GM19452 (cell line): ENCODE measurements at regions not wholly inside any gene's neighbourhood (a gene's known extent, or its start where the extent isn't known, plus 50 kb on each side); places are given as distances from the start of the nearest gene placed in this dataset.
"Not testable (repeated sequence)": the region's sequence is repeated elsewhere in the genome, so short reads cannot be mapped to it uniquely, and the experiment has no call there.

Experiments used
- ATAC-seq: cut with Tn5 transposase; IDR thresholded peaks from one replicate; pipeline ENCODE4 v1.9.1; 2021; ENCODE audit not compliant: unreplicated experiment

DNA sequence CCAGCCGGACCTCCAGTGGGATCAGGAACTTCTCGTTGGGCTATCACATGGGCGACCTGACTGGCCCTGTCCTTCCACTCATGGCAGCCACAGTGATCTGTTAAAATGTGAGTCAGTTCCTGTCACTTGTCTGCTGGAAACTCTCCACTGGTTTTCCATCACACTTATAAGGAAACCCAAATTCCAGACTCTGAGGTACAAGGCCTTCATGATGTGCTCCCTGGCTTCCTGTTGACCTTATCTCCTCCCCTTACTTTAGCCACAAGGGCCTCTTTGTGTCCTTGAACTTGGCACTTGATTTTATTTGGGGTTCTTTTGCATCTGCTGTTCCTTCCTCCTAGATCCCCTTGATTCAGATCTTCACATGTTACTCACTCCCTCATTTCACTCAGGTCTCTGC is 96.8 kb downstream of the TENT5C start:
- ATAC-seq = no peak

DNA sequence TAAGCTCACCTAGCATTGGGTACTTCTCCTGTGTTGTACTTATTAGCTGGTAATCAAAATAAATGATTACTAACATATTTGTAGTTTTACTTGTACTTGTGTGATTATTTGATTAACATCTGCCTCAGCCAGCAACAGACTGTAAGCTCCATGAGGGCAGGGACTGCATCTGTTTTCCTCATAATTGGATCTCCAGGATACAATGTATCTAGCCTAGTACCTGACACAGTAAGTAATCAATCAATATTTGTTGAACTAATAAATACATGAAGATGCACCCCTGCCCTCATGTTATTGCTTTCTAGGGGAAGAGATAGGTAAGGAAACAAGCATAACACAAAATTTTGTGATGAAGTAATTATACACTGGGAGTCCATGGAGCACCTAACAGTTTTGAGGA is 101.5 kb downstream of the TENT5C start:
- ATAC-seq = no peak

DNA sequence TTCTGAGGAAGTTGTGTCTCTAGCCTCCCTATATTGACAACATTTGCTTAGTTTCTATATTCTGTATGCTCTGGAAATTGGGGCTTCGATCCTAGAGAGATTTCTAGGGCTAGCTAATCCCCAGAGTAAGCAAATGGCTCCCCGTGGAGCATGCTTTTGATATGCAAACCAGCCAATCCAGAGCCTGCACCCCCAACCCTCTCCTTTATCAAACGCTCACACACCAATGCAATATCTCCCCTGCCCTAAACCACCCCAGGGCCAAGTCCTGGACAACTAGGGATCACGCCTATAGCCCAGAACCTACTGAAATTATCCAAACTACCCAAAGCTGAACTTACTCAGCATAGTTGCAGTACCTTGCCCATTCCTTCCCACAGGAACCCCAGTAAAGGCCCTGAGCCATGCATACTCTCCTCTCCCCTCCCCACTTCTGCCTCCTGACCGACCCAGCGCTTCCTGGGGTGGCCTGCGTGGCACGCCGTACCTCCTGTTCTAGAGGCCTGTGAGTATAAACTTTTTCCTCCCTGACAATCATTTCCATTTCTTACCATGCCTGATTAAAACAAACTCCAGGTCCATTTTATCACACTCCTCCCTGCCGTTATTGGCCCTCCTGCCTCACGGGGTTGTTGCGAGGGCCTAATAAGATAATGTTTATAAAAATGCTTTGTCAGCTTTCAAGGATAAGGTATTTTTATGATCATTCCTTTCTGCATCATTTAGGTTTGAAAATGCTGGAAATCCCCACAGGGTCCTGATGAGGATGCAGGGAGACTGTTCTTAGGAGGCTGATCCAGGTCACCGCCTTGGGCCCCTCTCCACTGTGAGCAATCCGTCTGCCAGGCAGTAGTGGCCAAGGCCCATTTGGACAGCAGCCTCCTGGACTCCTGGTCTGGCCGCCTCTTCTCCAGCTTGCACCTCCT is 102.7 kb downstream of the TENT5C start:
- no peak for ATAC-seq

DNA sequence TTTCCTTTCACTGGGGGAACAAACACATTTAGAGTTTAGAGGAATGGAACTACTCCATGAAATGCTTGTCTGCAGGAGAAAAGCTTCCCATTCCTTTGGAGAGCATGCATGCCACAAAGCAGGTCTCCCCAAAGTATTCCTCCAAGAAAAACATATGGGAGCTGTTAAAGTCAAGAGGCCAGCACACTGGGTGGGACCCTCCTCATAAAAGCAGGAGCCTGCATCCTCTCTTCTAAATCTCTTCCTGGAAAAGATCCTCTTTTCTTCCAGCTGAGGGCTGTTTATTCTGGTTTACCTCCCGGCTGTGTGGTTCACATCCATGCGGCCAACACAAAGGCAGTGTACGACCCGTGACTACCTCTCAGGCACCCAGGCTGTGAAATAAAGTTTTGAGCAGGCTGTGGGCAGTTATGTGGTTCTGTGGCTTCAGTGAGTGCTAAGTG is 103.4 kb downstream of the TENT5C start:
- no peak for ATAC-seq

DNA sequence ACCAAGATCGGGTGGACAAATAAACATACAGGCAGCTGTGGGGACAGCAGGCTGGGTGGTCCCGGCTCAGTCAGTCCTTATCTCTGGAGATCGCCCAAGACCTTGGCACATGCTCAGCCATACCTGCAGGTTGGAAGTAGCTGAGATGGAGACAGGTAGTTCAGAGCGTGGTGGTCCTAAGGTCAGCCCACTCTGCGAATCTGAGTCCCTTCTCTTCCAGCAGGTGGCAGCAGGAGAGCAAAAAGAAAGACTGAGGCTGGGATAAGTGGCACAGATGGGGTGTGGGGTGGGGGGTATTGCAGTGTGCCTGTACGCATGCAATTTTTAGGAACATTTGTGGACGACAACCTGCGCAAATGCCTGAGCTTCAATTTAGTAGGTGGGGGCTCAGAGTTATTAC is 104.9 kb downstream of the TENT5C start:
- no peak for ATAC-seq

GRCh38 chr1:117712621-117713020 is 106.8 kb downstream of the TENT5C start:
- ATAC-seq = no peak

DNA sequence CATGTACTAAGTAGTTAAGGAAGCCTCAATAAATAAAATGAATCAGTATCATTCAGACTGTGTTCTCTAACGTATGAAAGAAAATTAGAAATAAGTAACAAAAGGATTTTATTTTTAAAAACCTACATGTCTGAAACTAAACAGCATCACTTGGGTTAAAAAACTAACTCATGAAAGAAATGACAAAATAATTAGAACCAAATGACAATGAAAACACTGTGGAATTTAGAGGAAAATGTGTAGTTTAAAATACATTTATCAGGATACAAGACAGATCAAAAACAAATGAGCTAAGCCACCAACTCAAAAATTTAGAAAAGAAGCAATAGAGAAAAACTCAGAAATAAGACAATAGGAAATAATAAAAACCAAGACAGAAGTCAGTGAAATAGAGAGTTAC is 108.7 kb downstream of the TENT5C start:
- no peak for ATAC-seq

GRCh38 chr1:117716030-117716429 is 110.2 kb downstream of the TENT5C start:
- not testable (repeated sequence) for ATAC-seq

DNA sequence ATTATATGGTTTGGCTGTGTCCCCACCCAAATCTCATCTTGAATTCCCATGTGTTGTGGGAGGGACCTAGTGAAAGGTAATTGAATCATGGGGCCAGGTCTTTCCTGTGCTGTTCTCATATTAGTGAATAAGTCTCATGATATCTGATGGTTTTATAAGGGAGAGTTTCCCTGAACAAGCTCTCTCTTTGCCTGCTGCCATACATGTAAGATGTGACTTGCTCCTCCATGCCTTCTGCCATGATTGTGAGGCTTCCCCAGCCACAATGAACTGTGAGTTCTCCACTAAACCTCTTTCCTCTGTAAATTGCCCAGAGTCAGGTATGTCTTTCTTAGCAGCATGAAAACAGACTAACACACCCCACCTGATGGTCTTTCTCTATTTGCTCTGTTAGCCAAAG is 112.1 kb downstream of the TENT5C start:
- ATAC-seq = not testable (repeated sequence)

DNA sequence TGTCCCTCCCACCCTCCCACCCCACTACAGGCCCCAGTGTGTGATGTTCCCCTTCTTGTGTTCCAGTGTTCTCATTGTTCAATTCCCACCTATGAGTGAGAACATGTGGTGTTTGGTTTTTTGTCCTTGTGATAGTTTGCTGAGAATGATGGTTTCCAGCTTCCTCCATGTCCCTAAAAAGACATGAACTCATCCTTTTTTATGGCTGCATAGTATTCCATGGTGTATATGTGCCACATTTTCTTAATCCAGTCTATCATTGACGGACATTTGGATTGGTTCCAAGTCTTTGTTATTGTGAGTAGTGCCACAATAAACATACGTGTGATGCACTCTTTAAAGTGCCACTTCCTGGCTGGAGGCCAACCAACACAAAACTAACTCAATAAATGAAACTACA is 112.7 kb downstream of the TENT5C start:
- ATAC-seq = not testable (repeated sequence)

GRCh38 chr1:117719004-117719403 is 113.2 kb downstream of the TENT5C start:
- ATAC-seq = no peak

DNA sequence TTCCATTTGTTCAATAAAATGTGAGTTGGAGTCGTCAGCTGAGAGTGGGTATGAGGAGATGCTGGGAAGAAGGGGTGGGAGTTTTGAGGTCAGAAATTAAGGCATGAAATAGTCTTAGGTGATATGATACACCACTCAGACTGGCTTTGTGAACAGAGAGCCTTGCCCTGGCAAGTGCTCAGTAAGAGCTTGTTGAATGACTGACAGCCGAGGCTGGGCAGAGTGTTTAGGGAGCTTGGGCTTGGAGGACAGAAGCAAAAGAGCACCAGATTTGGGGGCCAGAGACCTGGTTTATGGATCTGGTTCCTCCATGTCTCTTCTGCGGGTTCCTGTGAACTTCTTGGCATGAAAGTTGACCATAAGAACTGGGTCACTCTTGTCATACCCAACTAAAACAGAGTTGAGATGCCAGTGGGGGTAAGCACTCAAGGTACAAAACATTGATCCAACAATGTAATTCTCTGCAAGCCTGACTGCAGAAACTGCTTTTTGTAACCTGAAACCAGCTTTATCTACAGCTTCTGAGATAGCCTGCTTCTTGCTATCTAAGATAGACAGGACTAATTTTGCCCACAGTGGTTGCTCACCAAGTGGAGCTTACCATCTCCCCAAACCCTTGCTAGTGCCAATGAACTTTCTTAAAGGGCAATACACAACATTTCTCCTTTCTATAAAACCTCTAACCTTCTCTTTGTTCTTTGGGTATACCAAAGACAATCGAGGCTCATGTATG is 126.4 kb downstream of the TENT5C start:
- no peak for ATAC-seq

- no peak for ATAC-seq
These were observed 127.1 kb downstream of the TENT5C start for GRCh38 chr1:117732956-117733355.

DNA sequence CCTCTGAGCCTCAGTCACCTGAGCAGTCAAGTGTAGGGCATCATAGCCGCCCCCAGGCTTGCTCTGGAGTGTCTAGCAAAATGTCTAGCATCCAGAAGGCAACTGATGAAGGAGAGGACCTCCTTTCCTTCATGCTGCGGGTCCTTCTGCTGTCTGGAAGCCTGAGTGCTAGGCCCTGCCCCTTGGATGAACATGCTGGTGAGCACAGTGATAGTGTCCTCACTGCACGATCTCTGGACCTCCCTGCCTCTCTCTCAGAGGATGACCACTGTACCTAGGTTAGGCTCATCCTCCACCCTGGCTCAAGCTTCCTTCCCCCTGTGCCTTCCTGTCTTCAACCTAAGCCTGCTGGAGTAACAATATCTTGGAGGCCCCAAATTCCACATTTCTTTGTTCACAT is 128.6 kb downstream of the TENT5C start:
- ATAC-seq = no peak

DNA sequence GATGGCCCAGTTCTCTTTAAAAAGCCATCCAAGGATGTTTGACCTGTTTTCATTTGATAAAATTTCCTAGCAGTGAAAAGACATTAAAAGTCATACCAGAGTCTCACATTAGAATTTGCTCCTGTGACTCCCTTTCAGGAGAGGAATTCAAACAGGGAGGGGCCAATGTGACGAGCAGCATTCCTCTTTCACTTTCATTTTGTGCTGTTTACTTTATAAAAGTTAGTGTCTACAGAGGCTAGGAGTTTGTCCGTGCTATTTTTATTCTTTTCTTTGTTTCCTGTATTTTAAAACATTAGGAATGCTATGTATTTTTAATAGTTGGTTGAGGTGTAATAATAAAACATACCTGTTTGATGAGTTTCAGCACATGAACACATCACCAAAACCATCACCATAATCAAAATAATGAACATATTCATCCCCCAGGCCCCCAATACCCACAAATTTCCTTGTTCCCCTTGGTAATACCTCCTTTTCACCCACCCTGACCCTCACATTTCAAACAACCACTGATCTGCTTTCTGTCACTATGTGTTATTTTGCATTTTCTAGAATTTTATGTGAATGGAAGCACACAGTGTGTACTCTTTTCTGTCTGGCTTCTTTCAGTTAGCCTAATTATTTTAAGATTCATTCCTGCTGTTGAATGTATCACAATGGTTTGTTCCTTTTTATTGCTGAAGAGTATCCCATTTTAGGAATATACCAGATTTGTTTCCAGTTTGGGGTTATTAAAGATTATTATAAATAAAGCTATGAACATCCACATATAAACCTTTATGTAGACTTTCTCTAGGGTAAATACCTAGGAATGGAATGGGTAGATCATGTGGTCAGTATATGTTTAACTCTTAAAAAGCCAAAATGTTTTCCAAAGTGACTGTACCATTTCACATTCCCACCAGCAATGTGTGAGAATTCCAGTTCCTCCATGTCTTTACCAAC is 129.5 kb downstream of the TENT5C start:
- ATAC-seq = no peak

GRCh38 chr1:117739504-117739903 is 133.7 kb downstream of the TENT5C start:
- ATAC-seq = no peak

GRCh38 chr1:117740496-117740895 is 134.6 kb downstream of the TENT5C start:
- ATAC-seq = no peak

DNA sequence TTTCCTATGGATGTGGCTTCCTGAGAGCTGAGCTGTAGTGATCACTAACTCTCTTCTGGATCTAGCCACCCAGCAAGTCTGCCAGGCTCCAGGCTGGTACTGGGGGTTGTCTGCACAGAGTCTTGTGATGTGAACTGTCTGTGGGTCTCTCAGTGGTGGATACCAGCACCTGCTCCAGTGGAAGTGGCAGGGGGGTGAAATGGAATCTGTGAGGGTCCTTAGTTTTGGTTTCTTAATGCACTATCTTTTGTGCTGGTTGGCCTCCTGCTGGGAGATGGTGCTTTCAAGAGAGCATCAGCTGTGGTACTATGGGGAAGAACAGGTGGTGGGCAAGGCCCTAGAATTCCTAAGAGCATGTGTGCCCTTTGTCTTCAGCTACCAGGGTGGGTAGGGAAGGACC is 140.7 kb downstream of the TENT5C start:
- not testable (repeated sequence) for ATAC-seq

- no peak for ATAC-seq
These were observed 141.8 kb downstream of the TENT5C start for GRCh38 chr1:117747605-117748004.

DNA sequence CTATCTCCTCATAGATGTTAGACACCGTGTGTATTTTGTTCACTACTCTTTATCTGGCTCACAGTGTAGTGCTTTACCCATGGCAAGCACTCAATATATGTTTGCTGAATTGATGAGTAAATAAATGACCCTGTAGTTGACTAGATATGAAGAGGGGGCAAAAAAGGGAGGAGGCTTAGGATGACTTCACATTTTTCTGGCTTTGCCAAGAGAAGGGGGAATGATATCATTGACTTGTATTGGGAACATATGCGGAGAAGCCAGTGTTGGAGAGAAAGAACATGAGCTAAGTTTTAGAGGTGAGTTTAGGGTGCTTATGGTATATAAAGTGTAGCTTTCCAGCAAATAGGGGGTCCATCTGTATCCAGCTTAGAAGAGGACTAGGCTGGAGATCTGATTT is 145.5 kb downstream of the TENT5C start:
- ATAC-seq = no peak

- ATAC-seq = no peak
These were observed 146.8 kb downstream of the TENT5C start for GRCh38 chr1:117752661-117753060.
